NT2/D1 (cell line): ENCODE measurements at regions not wholly inside any gene's neighbourhood (a gene's known extent, or its start where the extent isn't known, plus 50 kb on each side); places are given as distances from the start of the nearest gene placed in this dataset.

Source experiments
- SUZ12 ChIP-seq: IDR thresholded peaks from 2 replicates; pipeline ENCODE4 v1.6.1; 2011; ENCODE audit not compliant: insufficient read length, insufficient read depth; ENCODE audit errors: extremely low read depth
- ZNF274 ChIP-seq: IDR thresholded peaks from 2 replicates; pipeline ENCODE4 v1.6.1; 2011; ENCODE audit warnings: mild to moderate bottlenecking, low read depth, low read length

DNA sequence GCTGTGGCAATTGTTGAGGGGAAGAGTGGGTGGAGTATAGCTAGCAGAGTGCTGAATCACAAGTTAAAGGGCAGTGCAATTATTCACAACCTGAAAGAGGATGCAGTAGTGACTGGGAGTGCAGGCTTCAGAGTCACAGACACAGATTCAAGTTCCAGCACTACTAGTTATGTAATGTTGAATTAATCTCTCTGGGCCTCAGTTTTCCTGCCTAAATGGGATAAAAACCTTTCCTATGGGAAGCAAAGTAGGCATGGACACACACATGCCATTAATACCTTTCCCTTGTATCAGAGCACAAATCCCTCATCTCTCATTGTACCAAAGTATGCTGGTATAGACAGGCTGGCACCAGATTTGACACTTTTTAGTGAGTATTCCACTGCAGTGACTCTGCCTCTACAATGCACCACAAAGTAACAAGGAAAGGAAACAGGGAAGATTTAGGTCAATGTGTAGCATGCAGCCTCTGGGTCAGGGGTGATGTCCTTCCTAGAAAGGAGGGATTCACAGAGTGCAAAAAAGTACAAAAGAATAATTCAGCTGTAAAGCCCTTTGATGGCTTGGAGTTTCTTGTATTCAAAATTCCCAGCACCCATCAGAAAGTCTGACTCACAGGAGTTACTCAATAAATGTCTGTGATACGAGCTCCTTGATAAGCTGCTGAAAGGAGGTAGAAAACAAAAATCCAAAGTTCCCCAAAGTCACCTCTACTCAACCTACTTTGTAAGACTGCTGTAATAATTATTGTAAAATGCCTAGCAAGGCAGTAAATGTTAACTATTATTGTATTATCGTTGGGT lies 507.5 kb upstream of the TGFBR2 start:
- TF ChIP-seq SUZ12 (no peak), ZNF274 (no peak)
